Keratinocyte (primary cell): ENCODE measurements at regions not wholly inside any gene's neighbourhood (a gene's known extent, or its start where the extent isn't known, plus 50 kb on each side); places are given as distances from the start of the nearest gene placed in this dataset.
A peak's percentile ranks its signal among the peaks of the same experiment; 100 is the strongest.
"Not testable (repeated sequence)": the region's sequence is repeated elsewhere in the genome, so short reads cannot be mapped to it uniquely, and the experiment has no call there.

Experiments
- DNase-seq: peaks from one replicate; pipeline ENCODE4 v3.0.0-alpha.2; 2011; ENCODE audit warnings: low read depth, missing footprints, low spot score
- FAIRE-seq: peaks from 2 replicates; lab custom pipeline; 2011; peaks lifted over from hg19 to GRCh38; lab: Jason Lieb, UNC
- H2AFZ ChIP-seq: 2 replicates; pipeline ENCODE4 v1.6.0; 2012; ENCODE audit warnings: low read length, control low read depth, inconsistent platforms; ENCODE audit not compliant: control insufficient read depth
- H3K27ac ChIP-seq: 2 replicates; pipeline ENCODE4 v1.5.1; 2011; ENCODE audit warnings: low read length; ENCODE audit not compliant: control insufficient read depth, insufficient read depth
- H3K27me3 ChIP-seq: 3 replicates; pipeline ENCODE4 v1.6.0; 2011; ENCODE audit warnings: low read length; ENCODE audit not compliant: control insufficient read depth, insufficient read depth; ENCODE audit errors: extremely low read depth
- H3K36me3 ChIP-seq, 2 experiments: 2 replicates in 1 of 2; 3 replicates in 1 of 2; pipeline ENCODE4 v1.5.1; 2011; ENCODE audit warnings: low read length in 2 of 2, mild to moderate bottlenecking in 1 of 2; ENCODE audit not compliant: control insufficient read depth in 2 of 2, insufficient read depth in 2 of 2; ENCODE audit errors: extremely low read depth in 1 of 2
- H3K4me1 ChIP-seq: 3 replicates; pipeline ENCODE4 v1.5.1; 2011; ENCODE audit warnings: low read length; ENCODE audit not compliant: control insufficient read depth, insufficient read depth; ENCODE audit errors: extremely low read depth
- H3K4me2 ChIP-seq: 3 replicates; pipeline ENCODE4 v1.6.0; 2011; ENCODE audit warnings: low read depth, low read length; ENCODE audit not compliant: control insufficient read depth, insufficient read depth; ENCODE audit errors: extremely low read depth
- H3K4me3 ChIP-seq, 3 experiments: fragments of 200-600 bp in 1 of 3; sonication (generic) in 1 of 3; 2 replicates in 2 of 3; 3 replicates in 1 of 3; pipeline ENCODE4 v1.5.1; 2011 to 2016; ENCODE audit warnings: low read length in 3 of 3, mild to moderate bottlenecking in 3 of 3, control low read depth in 2 of 3, inconsistent platforms in 1 of 3, low read depth in 1 of 3, mixed read lengths in 1 of 3, mixed run types in 1 of 3, moderate library complexity in 1 of 3; ENCODE audit not compliant: control insufficient read depth in 2 of 3, insufficient read depth in 2 of 3; ENCODE audit errors: extremely low read depth in 1 of 3
- H3K79me2 ChIP-seq: 2 replicates; pipeline ENCODE4 v1.6.0; 2012; ENCODE audit warnings: low read length; ENCODE audit not compliant: control insufficient read depth, insufficient read depth
- H3K9ac ChIP-seq: 3 replicates; pipeline ENCODE4 v1.6.0; 2011; ENCODE audit warnings: low read length; ENCODE audit not compliant: control insufficient read depth, insufficient read depth; ENCODE audit errors: extremely low read depth
- H3K9me1 ChIP-seq: 3 replicates; pipeline ENCODE4 v1.6.0; 2011; ENCODE audit warnings: low read length; ENCODE audit not compliant: control insufficient read depth, insufficient read depth; ENCODE audit errors: extremely low read depth
- H3K9me3 ChIP-seq: 2 replicates; pipeline ENCODE4 v1.5.1; 2012; ENCODE audit warnings: low read depth, low read length; ENCODE audit not compliant: control insufficient read depth
- H4K20me1 ChIP-seq: 3 replicates; pipeline ENCODE4 v1.6.0; 2011; ENCODE audit warnings: low read length; ENCODE audit not compliant: control insufficient read depth, insufficient read depth; ENCODE audit errors: extremely low read depth
- dilution Hi-C: fragments of 300-500 bp; cut with MboI; formaldehyde crosslinking; loops from one replicate; pipeline ENCODE4 v1.7.0; 2020; ENCODE audit warnings: low sequenced_read_pairs; ENCODE audit not compliant: extremely low pct_ligation_motif_present

DNA sequence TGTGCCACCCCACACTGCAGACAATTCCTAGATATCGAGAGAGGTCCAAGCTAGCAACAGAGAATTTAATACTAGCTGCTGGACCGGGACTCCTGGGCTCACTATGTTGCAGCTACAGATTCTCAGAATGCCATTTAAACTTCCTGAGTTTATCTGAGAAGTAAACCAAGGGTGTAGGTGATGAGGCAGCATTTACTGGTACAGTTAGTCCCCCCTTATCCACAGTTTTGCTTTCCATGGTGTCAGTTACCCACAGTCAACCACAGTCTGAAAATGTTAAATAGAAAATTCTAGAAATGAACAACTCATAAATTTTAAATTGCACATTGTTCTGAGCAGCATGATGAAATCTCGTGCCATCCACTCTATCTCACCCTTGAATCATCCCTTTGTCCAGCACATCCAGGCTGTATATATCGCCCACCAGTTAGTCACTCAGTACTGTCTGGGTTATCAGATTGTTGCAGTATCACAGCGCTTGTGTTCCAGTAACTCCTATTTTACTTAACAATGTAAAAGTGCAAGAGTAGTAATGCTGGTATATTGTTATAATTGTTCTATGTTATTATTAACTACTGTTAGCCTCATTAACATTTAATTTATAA is 157.5 kb upstream of the NBPF9 start:
- DNase-seq, dilution Hi-C loops, FAIRE-seq, H3K4me1 ChIP-seq, H3K9me1 ChIP-seq, H3K36me3 ChIP-seq, H4K20me1 ChIP-seq, H2AFZ ChIP-seq, H3K4me3 ChIP-seq, H3K27ac ChIP-seq, H3K9ac ChIP-seq, H3K27me3 ChIP-seq, H3K9me3 ChIP-seq, H3K4me2 ChIP-seq, H3K79me2 ChIP-seq: not testable (repeated sequence)

DNA sequence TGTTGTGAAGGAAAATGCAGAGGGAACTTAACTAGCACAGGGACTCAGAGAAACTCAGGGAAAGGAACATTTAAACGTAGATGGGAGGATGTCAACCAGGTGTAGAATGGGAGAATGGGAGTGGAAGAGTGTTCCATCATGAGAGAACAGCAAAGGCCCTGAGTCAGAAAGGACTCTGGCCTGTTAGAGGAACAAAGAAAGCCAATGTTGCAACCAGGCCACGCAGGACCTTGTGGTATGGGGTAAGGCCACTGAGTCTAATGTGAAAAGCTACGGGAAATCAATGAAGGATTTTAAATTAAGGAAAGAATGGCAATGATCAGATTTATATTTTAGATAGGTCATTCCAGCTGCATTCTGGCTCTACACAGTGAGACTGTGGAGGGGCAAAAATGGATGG is 163.9 kb upstream of the NBPF9 start:
- dilution Hi-C loops, DNase-seq, H3K4me2 ChIP-seq: not testable (repeated sequence)

DNA sequence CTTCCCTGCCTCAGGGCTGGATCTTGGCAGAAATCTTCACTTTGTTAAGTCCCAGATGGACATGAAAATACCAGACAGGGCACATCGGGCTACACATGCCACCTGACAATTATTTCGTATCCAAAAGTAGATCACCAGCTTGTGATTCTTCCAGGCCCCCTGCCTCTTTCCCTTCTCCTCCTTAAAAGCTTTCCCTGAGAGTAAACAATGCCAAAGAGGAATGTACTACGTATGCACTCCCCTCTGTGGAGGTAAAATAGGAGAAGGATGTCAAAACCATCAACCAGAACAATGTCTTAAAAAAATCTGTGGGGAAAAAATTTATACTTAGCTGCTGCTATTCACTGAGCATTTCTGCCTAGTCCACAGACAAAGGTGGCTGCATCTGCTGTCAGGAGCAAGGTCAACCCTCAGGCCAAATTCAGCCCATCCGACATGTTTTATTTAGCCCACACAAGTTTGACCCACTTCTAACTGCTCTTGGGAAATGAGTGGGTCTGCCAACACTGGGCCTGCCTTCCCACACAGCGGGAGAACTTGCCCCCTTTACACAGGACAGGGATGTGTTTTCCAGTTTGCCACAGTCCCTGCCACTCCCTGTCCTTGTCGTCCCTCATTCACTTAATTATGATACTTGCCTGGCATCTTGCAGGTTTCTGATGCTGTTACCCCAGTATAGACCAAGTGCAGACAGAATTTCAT is 165.8 kb upstream of the NBPF9 start:
- DNase-seq, H3K9me3 ChIP-seq, H3K4me1 ChIP-seq, H4K20me1 ChIP-seq, dilution Hi-C loops, FAIRE-seq, H3K9me1 ChIP-seq, H3K4me2 ChIP-seq, H3K4me3 ChIP-seq, H3K36me3 ChIP-seq, H3K27ac ChIP-seq, H3K27me3 ChIP-seq, H2AFZ ChIP-seq, H3K79me2 ChIP-seq, H3K9ac ChIP-seq: not testable (repeated sequence)

More for the DNA sequence above, 163.9 kb upstream of the NBPF9 start:
- not testable (repeated sequence) for H3K4me1 ChIP-seq, H3K36me3 ChIP-seq, H3K79me2 ChIP-seq, H3K27ac ChIP-seq, H3K27me3 ChIP-seq, FAIRE-seq, H3K4me3 ChIP-seq, H3K9me3 ChIP-seq, H2AFZ ChIP-seq, H3K9ac ChIP-seq, H4K20me1 ChIP-seq, H3K9me1 ChIP-seq

DNA sequence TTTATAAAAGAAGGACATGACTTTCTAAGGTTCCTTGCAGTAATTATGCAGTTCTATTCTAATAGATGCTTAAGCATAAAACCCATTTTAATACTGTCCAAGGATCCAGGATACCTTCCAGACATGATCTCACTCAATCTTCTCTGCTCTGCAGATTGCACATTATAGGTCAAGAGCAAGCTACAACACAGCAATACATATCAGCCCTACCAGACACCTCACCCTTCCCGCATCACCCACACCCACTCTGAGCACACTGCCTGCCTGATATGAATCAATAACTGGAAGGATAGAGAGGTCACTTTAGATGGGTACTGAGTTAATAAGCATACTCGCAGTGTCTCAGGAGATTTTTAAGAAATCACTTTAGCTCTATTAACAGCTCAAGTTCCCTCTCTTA is 166.5 kb upstream of the NBPF9 start:
- H4K20me1 ChIP-seq, H3K27me3 ChIP-seq, H3K79me2 ChIP-seq, DNase-seq, H3K36me3 ChIP-seq, H3K9me1 ChIP-seq, H3K4me2 ChIP-seq, H3K9ac ChIP-seq, H3K4me1 ChIP-seq, H3K4me3 ChIP-seq, H3K27ac ChIP-seq, dilution Hi-C loops, H3K9me3 ChIP-seq, FAIRE-seq, H2AFZ ChIP-seq: not testable (repeated sequence)

DNA sequence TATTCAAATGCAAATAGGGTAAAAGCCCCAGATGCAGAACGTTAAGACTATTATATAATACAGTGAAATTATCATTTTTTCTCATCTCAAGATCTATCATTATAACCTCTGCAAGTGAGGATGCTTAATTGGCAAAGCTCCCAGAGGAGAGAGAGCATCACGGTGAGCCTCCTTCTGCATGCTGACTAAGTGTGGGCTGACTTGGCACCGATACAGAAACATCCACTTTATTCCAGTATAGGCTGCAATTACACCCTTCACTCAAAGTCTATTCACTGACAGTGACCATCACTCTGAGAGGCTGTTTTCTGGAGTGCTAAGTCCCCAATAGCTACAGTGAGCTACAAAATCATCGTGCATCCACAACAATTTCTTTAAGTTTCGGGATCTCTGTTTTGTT is 171.1 kb upstream of the NBPF9 start:
- H3K27ac ChIP-seq, H3K4me2 ChIP-seq, H3K9ac ChIP-seq, H4K20me1 ChIP-seq, H3K4me1 ChIP-seq, H3K36me3 ChIP-seq, H3K9me3 ChIP-seq, H3K9me1 ChIP-seq, H2AFZ ChIP-seq, H3K4me3 ChIP-seq, dilution Hi-C loops, H3K79me2 ChIP-seq, H3K27me3 ChIP-seq, DNase-seq: not testable (repeated sequence)
- FAIRE-seq: peak; percentile 41
